Head of caudate nucleus (tissue), 42 donors: ENCODE measurements at regions not wholly inside any gene's neighbourhood (a gene's known extent, or its start where the extent isn't known, plus 50 kb on each side); places are given as distances from the start of the nearest gene placed in this dataset.
"Not testable (repeated sequence)": the region's sequence is repeated elsewhere in the genome, so short reads cannot be mapped to it uniquely, and the experiment has no call there.

Source experiments
- DNase-seq, 42 donors: peaks; one replicate each; pipeline versions ENCODE4 v3.0.0 to v3.0.0-alpha.2; 2020 to 2021; ENCODE audit warnings: mixed read lengths in 7 of 42
- intact Hi-C: fragments of 100-400 bp; cut with DNase I; formaldehyde crosslinking; loops from one replicate; pipeline ENCODE4 v1.15.0; 2022

DNA sequence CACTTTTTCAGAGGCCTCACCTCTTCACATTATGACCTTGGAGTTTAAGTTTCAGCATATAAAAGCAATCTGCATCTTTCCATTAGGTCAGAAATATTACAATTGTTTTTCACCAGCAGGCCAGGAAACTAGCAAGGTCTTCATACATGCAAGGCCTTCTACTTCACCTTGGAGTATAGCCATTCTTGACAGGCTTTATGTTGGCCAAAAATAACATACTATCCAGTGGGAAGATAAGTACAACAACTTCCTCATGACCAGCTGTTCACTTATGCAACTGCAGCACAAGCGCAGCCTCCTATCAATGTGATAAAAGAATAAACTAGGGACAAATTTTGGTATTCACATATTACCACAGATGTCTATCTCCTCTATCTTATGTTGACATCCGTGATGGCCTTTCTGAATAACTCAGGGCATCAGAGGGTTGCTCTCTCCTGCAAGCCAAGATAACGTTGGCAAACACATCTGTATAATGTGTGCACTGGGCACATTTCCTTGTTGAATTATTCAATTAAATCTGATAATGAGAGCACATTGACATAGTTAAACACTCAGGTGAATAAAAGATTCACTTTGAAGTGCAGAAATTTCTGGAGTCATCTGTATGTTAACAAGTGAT is 239.8 kb downstream of the FZD1 start:
- no peak for DNase-seq
- intact Hi-C loops, result no loop called here

DNA sequence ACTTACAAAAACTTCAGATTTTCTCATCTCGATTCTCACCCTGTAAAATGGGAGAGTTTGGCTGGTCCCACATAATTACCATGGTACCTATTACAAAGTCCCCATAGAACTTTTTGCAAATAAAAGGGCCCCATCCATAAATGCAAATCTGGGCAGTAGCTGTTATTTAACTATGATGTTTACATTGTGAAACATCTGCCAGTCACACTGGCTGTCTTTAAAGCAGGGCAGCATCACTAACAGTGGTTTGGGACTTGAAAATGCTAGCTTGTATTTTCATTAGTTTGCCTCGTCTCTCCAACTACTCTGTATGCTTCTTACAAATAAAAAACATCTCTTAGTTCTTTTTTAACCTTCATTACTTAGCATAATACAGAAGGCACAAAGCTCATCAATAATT is 240.7 kb downstream of the FZD1 start:
- intact Hi-C loops, result no loop called here
- no peak for DNase-seq

- intact Hi-C loops, DNase-seq: not testable (repeated sequence)
These were observed 242.7 kb downstream of the FZD1 start for GRCh38 chr7:91506966-91507365.

- intact Hi-C loops, DNase-seq: not testable (repeated sequence)
These were observed 247.6 kb downstream of the FZD1 start for GRCh38 chr7:91511861-91512260.

GRCh38 chr7:91512958-91513357 is 248.7 kb downstream of the FZD1 start:
- no peak for DNase-seq
- intact Hi-C loops, result no loop called here

- intact Hi-C loops, result no loop called here
- no peak for DNase-seq
These were observed 250.4 kb downstream of the FZD1 start for GRCh38 chr7:91514591-91514990.

DNA sequence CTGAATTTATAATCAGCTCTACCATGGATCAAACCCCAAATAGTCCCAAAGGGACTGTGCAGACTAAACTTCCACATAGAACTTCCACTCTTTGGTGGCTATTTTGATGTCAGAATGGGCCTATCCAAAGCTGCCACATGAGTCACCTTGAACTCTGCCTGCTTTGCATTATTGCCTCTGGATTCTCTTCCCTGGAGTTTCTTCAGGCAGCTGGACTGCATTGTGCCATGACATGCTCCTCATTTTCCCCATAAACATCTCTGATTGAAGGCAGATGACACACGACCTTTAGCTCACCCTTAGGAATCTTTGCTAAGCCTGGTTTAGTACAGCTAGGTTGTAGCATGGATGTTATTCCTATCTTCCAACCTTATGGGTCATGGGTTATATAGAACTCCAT is 251.7 kb downstream of the FZD1 start:
- intact Hi-C loops, result no loop called here
- DNase-seq, result no peak

DNA sequence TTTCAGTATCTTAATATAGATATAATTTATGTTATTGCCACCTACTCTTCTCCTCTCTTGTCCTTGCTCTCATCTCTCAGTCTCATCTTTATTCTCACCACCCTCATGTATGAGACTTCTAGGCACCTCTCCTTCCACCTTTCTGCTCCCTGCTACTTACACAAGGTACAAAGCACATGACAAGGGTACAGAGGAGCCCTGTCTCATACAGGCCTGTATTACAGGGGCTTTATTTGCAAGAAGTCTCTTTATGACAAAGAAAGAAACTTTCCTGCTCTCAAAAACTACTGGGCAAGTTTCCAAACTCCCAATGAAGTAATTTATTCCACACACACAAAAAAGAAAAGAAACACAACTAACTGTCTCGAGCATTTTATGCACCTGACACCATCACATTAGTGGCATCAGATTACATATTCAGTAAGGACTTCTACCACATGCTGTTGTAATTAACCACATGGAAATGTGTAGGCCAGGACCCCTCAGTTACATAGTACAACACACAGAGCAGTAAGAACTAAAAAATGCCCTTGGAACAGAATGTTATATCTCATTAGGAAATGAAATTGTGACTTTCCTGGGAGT is 253.1 kb downstream of the FZD1 start:
- intact Hi-C loops, result no loop called here
- no peak for DNase-seq

GRCh38 chr7:91518058-91518457 is 253.8 kb downstream of the FZD1 start:
- DNase-seq, result no peak
- intact Hi-C loops, result no loop called here

DNA sequence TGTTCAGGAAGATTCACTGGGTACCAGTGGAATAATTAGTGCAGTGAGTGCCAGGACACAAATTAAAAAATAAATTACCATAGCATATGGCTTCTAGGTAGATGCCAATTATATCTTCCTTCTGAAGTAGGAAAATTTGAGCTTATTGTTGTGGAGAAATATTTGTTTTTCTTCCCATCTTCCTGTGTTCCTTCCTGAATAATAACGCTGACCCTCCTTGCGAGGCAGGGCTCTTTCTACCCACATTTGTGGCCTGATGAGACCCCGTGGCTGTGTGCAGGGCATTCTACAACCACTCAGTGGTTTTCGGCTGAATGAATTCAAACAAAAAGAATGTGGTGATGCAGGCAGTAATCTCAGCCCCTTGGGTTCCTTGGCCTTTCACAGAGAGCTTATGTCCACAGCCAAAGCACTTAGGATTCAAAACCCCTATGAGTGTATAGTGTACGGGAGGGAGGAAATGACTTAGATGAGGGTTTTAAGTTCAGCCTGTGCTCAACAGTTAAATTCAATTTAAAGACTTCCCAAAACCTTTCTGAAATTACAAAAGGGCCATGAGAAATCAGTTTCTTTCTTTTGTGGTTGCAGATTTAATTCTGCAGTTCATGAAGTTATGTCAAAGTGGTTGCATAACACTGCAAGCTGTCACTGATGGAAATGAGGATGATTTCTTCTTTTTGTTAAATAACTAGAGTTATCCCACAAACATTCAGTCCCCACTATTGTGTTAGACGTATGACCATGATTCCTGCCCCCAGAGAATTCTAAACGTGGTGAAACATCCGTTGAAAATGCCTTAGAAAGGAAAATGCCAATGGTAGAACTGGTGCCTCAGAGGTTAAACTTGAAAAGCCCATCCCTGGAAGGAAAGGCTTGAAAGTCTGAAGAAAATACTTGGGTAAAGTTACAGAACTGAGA is 255.3 kb downstream of the FZD1 start:
- intact Hi-C loops, result no loop called here
- no peak for DNase-seq

GRCh38 chr7:91520645-91521044 is 256.4 kb downstream of the FZD1 start:
- no peak for DNase-seq
- intact Hi-C loops, result no loop called here

- intact Hi-C loops, result no loop called here
- no peak for DNase-seq
These were observed 262.2 kb downstream of the FZD1 start for GRCh38 chr7:91526404-91526803.

GRCh38 chr7:91527460-91527859 is 263.2 kb downstream of the FZD1 start:
- DNase-seq, result no peak
- intact Hi-C loops, result no loop called here

DNA sequence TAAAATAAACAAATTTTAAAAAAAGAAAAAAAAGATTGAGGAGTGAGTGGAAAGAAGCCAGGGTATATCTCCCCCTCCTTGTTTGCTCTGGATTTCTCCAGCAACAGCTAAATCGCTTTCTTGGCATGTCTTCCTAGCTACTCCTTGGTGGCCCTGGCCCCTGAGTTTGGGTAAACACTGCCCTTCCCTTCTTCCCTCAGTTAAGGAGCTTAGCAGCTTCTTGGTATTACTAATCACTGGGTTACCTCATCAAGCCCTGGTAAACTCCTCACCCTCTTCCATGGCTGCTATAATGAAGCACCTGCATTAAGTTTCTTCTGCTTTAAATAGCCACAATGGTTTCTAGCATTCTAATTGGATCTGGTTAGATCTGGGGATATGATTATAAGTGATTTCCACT is 269.8 kb downstream of the FZD1 start:
- no peak for DNase-seq

DNA sequence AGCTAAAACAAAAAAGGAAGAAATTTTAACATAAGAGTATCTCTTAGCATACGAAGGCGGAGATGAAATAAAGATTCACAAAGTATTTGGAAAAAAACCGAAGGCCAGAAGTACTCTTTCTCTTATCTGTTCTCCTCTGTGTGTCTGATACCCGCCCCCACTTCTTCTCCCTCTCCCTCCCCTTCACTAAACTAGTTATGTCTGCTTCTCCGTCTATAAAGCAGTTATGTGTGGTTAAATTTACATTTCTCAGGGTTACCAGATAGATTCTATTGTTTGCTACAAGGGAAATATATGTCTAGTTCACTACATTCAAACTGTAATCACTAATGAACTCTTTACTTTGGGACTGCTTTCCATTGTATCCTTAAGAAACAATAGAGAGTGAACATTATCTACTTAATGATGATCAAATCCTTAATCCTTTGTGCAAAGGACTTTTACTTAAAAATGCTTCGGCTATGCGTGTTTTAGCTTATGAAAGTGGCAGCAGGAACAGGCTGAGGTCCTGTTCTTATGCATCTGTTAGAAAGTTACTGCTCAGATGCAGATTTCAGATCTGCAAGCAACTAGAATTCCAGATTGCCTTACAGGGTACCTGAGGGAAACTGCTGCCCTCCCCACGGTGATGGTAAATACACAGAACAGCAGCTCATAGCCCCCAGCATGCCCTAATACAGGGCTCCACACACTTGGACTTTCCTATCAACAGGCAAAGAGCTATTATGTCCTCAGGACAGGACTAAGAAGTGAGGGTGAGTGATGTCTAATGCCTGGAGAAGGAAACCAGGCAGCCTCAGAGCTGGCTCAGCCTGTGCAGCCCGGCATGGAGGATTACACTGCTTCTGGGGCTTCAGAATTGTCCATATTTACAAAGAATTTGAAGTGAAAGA is 273.3 kb downstream of the FZD1 start:
- DNase-seq, result peak in 1 of 42 donors; percentile 13
- intact Hi-C loops, result no loop called here

More for the DNA sequence above, 269.8 kb downstream of the FZD1 start:
- intact Hi-C loops, result no loop called here

- intact Hi-C loops, result no loop called here
- DNase-seq, result no peak
These were observed 277.4 kb downstream of the FZD1 start for GRCh38 chr7:91541641-91542040.

DNA sequence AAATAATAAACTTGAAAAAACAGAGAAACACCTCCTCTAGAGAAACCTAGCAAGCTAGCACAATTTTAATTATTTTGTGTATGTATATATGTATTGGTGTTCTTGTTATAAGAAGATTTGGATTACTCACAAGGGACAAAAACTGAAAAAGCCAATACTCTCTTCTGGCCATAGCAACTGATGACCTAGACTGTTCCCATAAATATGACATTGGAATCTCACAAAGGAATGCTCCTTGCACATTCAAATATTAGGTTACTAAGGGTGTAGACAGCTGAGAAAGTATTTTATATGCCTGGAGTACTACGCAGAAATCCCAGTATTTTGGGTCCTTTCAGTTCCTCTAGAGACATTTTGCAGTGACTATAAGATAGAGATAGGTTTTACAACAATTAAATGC is 279.4 kb downstream of the FZD1 start:
- intact Hi-C loops, result no loop called here
- no peak for DNase-seq

DNA sequence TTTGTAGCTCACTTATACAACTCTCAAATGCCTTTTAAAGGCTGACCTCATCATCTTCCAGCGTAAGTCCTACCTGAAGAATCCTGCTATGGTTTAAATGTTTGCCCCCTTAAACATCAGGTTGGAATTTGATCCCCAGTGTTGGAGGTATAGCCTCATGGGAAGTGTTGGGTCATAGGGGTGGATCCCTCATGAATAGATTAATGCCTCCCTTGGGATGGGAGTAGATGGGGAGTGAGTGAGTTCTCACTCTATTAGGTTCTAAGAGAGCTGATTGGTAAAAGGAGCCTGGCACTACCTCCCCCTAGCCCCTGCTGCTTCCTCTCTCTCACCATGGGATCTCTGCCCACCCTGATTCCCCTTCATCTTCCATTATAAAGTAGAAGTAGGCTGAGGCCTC is 285.6 kb downstream of the FZD1 start:
- DNase-seq, result no peak
- intact Hi-C loops, result no loop called here

- DNase-seq, result no peak
- intact Hi-C loops, result no loop called here
These were observed 286.7 kb downstream of the FZD1 start for GRCh38 chr7:91550931-91551330.
